Left forelimb (tissue), 1 donor: ENCODE measurements at regions not wholly inside any gene's neighbourhood (a gene's known extent, or its start where the extent isn't known, plus 50 kb on each side); places are given as distances from the start of the nearest gene placed in this dataset.

Source experiments
- DNase-seq: peaks from one replicate; pipeline ENCODE4 v3.0.0-alpha.2; 2018; ENCODE audit warnings: low spot score

DNA sequence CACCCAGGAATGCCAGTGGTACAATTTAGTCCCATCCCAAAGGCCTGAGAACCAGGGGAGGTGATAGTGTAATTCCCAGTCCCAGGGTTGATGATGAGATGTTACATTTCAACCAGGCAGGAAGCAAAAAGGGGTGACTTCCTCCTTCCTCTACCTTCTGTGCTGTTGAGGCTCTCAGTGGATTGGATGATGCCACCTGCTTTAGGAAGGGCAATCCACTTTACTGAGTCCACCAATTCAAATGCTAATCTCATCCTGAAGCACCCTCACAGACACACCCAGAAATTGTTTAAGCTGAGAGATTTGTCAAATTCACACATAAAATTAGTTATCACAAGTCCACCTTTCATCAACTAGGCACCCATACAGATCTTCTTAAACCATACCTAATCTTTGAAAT is 418.5 kb upstream of the GOLIM4 start:
- no peak for DNase-seq

DNA sequence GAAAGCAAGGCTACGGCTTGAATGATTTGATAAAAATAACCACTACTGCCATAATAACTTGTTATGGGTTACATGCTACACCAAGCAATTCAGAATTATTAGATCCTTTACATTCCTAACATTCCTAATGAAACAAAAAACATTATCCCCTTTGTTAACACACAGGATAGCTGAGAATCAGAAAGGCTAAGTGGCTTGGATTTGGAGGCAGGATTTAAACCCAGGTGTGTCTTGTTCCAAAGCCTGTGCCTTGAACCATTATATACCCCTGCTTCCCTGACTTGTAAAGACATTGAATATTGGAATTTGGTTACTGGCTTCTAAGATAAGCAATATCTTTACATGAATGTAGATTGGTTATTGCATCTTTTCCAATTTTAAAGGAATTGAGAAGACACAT is 417.1 kb upstream of the GOLIM4 start:
- DNase-seq: no peak

DNA sequence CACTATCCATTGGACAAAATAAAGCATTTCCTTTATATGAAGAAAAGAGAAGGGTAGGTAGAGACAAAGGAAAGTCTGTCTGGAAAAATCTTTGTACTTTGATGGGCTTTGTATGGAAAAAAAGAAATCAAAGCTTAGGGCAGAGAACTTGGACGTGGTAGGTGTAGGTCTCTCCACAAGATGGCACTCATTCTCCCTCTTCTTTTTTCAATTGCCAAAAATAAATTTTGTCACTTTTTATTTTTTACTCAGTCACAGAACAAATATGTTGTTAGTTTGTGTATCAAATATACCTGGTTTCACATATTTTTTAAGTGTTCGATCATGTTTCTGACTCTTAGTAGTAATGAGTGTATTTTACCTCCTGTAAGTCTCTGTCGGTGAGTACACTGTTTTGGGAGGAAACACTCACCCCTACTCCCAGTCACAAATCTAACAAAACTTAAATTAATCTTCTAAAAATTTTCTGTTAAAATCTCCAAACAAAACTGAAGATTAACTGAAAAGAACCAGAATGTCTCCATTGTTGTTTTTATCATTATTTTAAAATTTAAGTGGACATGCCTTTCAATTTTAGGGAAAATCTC is 415.8 kb upstream of the GOLIM4 start:
- no peak for DNase-seq

DNA sequence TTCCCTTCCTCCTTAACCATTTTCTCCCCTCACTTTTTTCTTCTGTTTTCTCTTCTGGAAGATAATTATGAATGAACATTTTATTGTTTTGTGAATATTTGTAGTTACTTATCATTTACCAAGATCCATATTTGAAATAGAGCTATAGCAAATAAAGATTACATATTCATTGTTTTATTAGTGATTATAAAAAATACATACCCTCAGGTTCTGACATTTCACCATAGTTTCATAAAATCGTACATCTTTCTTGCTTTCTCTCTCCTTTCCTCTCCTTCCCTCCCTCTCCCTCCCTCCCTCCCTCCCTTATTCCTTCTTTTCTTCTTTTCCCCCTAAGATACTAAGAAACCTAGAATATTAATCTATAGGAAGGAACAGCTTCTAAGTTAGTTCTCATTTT is 410.9 kb upstream of the GOLIM4 start:
- no peak for DNase-seq

DNA sequence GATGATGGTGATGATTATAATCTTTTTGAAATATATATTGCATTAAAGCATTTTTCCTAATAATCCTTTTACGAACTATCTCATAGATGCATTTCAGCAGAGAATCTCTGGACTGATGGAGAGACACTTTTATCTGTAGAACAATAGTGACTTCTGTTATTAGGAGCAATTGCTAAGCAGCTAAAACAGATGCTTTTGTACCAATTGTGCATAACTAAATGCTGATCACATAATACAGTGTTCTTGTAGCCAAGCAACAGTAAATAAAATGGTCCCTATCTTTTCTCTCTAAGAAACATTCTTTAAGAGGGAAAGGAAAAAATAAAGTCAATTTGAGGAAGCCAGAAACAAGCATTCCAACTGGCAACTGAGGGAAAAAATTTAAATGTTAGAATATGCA is 405.8 kb upstream of the GOLIM4 start:
- no peak for DNase-seq

- DNase-seq: no peak
These were observed 402.5 kb upstream of the GOLIM4 start for GRCh38 chr3:168498194-168498593.

- DNase-seq: no peak
These were observed 402.0 kb upstream of the GOLIM4 start for GRCh38 chr3:168497741-168498140.

GRCh38 chr3:168497183-168497582 is 401.5 kb upstream of the GOLIM4 start:
- DNase-seq: no peak

DNA sequence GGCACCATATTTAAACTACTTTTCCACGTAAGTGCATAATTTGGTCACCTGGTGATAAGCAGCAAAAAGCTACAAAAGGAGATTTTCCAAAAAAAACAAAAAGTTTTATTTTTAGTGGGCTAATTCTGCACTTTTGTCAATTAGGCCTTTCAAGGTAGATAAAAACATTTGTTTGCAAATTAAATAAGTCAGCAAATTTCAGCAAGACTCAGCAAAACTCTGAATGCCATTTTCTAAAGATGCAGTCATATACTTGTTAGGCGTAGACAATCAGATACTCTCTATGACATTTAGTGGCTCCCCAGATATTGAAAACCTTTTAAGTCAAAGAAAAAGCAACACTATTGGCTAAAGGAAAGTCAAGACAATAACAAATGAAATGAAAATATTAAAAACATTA is 400.2 kb upstream of the GOLIM4 start:
- no peak for DNase-seq

GRCh38 chr3:168495270-168495669 is 399.5 kb upstream of the GOLIM4 start:
- no peak for DNase-seq

DNA sequence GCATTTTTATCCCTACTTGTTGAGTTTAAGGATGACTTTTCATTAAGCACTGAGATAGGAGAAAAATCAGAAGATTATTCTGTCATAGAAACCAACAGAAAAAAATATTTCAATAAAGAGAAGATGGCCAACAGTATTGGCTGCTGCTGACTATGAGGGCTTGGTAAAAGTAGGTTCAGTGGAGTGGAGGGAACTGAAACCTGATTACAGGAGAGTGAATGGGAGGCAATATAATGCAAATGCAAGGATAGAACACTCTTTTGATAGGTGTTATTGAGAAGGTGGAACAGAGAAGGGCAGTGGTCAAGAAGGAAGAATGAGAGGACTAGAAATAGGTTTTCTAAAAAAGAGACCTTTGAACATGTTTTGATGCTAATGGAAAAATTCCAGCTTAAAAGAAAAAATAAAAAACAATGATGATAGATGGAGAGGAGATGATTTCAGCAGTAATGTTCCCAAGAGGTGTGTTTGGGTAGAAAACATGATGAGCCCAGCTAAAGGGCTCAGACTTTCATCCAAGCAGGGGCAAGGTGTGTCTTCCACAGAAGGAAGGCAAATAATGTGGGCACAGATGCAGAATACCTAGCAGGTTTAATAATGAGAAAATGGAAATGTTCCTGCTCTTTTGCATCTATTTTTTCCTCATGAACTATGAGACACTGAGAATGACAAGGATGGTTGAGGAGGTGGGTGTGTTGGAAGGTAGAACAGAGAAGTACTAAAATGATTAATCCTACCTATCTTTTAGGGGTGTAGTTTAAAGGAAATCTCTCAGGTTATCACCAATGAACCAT is 397.9 kb upstream of the GOLIM4 start:
- no peak for DNase-seq

GRCh38 chr3:168490981-168491380 is 395.3 kb upstream of the GOLIM4 start:
- no peak for DNase-seq

- no peak for DNase-seq
These were observed 393.6 kb upstream of the GOLIM4 start for GRCh38 chr3:168489301-168489700.

GRCh38 chr3:168485936-168486335 is 390.2 kb upstream of the GOLIM4 start:
- no peak for DNase-seq

- DNase-seq: no peak
These were observed 380.7 kb upstream of the GOLIM4 start for GRCh38 chr3:168476360-168476980.

GRCh38 chr3:168475704-168476103 is 380.0 kb upstream of the GOLIM4 start:
- DNase-seq: no peak

DNA sequence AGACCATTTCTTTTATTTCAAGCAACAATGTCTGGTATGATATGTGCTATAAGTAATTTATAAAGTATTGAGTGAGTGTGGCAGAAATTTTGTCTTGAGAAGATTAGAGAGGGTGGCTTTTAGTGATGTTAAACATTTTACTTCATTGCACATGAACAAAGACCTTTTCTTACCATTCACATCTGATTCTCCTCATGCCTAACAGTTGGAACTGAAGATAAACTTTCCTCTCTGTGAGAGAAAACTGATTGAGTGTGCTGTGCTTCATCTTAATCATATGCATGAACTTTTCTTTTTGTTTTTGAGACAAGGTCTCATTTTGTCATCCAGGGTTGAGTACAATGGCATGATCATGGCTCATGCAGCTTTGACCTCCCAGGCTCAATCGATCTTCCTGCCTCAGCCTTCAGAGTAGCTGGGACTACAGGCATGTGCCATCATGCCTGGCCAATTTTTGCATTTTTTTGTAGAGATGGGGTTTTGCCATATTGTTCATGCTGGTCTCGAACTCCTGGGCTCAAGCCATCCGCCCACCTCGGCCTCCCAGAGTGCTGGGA is 377.7 kb upstream of the GOLIM4 start:
- no peak for DNase-seq

DNA sequence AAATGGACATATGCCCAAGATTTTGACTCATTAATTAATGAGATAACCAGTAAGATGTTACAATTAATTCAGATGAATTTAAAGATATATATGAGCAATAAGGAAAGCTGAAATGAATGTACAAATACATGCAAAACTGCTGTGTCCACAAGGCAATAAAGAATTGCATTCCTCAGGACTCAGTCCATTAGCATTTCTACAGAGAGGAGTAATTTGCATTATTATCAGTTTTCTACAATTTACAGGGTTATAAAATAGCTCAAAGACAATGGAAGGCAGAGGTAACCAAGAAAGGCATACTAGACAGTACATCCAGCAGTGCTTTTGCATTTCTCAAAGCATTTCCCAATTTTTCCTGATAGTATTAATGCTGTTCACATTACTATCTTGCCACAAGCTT is 377.1 kb upstream of the GOLIM4 start:
- no peak for DNase-seq

DNA sequence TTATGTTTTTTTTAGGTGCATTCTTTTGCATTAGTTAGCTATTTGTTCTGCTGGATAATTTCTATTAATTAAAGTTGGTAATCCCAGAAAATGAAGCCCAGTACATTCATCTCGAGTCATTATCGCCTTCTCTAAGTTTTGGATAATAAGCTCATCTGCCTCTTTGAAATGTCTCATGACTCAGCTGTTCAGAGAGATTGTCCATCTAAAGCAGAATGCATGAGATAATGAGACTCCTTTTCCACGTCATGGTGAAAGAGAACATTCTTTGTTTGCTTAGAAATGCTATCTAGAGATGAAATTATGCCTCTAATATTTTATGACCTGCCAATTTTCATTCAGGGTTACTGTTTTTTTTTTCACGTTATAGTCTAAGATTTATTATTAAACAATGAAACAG is 374.7 kb upstream of the GOLIM4 start:
- DNase-seq: no peak

DNA sequence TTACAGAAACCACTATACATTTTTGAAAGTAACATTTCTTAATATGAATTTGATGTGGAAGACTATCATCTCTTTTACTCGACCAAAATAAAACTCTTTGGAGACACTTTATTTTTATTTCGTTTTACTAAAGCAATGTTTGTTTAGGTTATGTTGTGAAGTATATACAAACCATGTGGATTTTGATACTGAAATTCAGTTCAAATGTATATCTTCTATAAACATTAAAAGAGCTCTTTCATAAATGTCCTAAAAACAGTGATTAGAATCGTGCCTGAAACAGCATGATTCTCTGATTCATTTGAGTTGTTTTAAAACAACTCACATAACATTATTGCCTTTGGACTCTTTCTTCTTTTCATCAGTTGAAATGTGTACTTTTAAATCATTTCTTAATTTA is 373.7 kb upstream of the GOLIM4 start:
- no peak for DNase-seq

- DNase-seq: no peak
These were observed 371.5 kb upstream of the GOLIM4 start for GRCh38 chr3:168467115-168467714.

DNA sequence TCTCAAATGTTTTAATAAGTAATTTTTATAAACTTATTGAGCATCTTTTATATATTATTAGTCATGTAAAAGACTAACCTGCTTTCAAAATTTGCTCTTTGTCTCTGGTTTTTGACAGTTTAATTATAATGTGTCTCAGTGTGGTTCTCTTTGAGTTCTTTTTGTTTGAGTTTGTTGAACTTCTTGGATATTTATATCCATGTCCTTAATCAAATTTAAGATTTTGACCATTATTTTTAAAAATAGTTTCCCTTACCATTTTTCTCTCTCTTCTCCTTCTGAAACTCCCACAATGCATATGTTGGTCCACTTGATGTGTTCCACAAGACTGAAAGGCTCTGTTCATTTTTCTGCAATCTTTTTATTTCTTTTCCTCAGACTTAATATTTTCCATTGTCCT is 366.1 kb upstream of the GOLIM4 start:
- DNase-seq: no peak
